Epithelial cell of esophagus (primary cell): ENCODE measurements at regions not wholly inside any gene's neighbourhood (a gene's known extent, or its start where the extent isn't known, plus 50 kb on each side); places are given as distances from the start of the nearest gene placed in this dataset.
A peak's percentile ranks its signal among the peaks of the same experiment; 100 is the strongest.

ENCODE experiments used
- DNase-seq: peaks from one replicate; pipeline ENCODE4 v3.0.0; 2010; ENCODE audit warnings: low read depth
- H3K4me3 ChIP-seq: 2 replicates; pipeline ENCODE4 v1.5.1; 2011; ENCODE audit warnings: mild to moderate bottlenecking, low read length, control low read depth
- TF ChIP-seq, protein P1 (sequence below): IDR thresholded peaks from 2 replicates; pipeline ENCODE4 v1.5.1; 2011; ENCODE audit warnings: low read depth, mild to moderate bottlenecking, low read length, control low read depth, inconsistent platforms; ENCODE audit not compliant: insufficient read depth; ENCODE audit errors: missing control alignments

- DNase-seq, result no peak
- H3K4me3 ChIP-seq, result no peak overlapping the region
- TF ChIP-seq, protein P1, sequence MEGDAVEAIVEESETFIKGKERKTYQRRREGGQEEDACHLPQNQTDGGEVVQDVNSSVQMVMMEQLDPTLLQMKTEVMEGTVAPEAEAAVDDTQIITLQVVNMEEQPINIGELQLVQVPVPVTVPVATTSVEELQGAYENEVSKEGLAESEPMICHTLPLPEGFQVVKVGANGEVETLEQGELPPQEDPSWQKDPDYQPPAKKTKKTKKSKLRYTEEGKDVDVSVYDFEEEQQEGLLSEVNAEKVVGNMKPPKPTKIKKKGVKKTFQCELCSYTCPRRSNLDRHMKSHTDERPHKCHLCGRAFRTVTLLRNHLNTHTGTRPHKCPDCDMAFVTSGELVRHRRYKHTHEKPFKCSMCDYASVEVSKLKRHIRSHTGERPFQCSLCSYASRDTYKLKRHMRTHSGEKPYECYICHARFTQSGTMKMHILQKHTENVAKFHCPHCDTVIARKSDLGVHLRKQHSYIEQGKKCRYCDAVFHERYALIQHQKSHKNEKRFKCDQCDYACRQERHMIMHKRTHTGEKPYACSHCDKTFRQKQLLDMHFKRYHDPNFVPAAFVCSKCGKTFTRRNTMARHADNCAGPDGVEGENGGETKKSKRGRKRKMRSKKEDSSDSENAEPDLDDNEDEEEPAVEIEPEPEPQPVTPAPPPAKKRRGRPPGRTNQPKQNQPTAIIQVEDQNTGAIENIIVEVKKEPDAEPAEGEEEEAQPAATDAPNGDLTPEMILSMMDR, result no peak
Measured at GRCh38 chr16:73916829-73917594, 379.6 kb upstream of the PSMD7 start.

DNA sequence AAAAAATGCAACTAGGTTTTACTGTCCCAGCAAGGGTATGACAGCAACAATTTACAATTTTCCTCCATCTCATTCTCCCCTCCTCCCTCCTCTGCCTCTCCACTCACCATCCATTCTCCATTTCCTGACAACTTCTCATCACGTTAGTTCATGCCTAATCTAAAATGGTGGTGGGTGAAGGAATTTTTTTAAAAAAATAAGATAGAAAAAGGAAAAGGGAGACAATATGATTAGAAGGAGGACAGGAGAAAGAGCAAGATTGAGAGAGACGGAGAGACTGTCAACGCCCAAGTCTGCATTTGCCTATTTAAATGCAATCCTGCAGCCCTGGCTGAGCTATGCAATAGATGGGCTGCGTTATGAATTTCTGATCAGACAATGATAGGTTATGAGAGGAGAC lies 380.7 kb upstream of the PSMD7 start:
- no peak for DNase-seq
- TF ChIP-seq, protein P1, result no peak

DNA sequence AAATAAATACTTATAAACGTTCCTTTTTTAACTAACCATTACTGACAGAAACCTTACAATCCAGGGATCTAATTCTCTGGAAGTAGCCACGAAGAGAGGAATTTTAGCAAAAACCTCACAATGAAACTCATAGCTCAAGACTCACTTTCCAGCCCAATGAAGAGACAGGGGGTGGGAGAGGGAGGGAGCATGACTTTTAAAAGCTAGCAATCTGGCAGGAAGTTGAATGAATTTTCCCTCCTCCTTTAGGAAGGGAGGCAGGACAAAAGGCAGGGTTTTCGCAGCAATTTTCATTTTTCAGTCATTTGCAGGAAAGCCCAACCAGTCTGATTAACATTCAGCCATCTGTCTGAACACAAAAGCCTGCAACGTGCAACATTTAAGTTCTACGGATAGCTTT lies 381.5 kb upstream of the PSMD7 start:
- TF ChIP-seq, protein P1, result no peak
- no peak for DNase-seq
- no peak overlapping the region for H3K4me3 ChIP-seq

More for the DNA sequence above, 380.7 kb upstream of the PSMD7 start:
- H3K4me3 ChIP-seq, result no peak overlapping the region

GRCh38 chr16:73912850-73913249 lies 383.8 kb upstream of the PSMD7 start:
- no peak overlapping the region for H3K4me3 ChIP-seq
- TF ChIP-seq, protein P1, result no peak
- no peak for DNase-seq

DNA sequence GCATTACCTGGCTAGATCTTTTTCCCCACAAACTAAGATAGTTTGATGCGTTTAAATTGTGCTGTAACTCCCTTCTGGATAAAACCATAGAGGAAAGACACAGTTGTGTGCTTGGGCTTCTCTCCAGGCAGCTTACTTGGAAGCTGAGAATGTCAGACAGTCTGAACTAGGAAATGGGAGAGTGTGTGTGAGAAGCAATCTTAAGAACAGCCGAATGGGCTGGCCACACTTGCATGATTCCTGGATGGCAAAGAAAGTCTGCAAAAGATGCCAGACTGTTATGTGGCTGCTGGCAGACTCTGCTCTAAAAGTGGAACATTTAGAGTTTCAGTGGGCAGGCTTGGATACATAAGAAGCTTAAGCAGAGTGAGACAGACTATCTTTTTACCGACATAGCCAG lies 384.3 kb upstream of the PSMD7 start:
- H3K4me3 ChIP-seq, result no peak overlapping the region
- TF ChIP-seq, protein P1, result no peak
- DNase-seq, result no peak

GRCh38 chr16:73909529-73910035 lies 387.0 kb upstream of the PSMD7 start:
- TF ChIP-seq, protein P1, result no peak
- no peak for DNase-seq

DNA sequence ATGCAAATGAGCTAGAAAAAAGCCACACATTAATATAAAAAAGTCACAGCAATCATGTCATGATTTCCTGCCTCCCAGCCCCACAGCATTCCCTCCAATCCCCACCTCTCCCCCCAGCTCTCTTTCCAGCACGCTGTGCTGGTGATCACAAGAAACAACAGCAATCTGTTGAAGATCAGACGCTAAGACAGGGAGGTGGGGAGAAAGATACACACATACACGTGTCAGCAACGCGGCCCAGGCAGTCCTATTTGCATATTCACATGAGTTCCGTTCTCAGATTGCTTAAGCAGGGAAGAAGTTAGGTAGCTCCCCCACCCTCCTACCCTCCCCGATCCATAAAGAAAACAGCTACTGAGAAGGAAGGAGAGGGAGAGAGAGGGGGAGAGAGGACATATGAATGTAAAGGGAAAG lies 405.5 kb upstream of the PSMD7 start:
- TF ChIP-seq, protein P1, result no peak
- no peak overlapping the region for H3K4me3 ChIP-seq
- peak; percentile 11 for DNase-seq

More at GRCh38 chr16:73909529-73910035, 387.0 kb upstream of the PSMD7 start:
- H3K4me3 ChIP-seq, result no peak overlapping the region
